ENCODE measurements at regions not wholly inside any gene's neighbourhood (a gene's known extent, or its start where the extent isn't known, plus 50 kb on each side); places are given as distances from the start of the nearest gene placed in this dataset.

GRCh38 chr16:8083560-8083959, 506.8 kb downstream of the TMEM114 start:
- Histone ChIP-seq H2BK5ac (ENCODE audit: low read depth, low read length, poor library complexity) (no peak overlapping the region), H3K4me1 (ENCODE audit: control insufficient read depth in 1 of 2, insufficient read depth in 2 of 2, low read length in 2 of 2) (no peaks in the 10 kb centered on the region), H2AK5ac (ENCODE audit: low read length) (no peak overlapping the region), H4K8ac (ENCODE audit: low read depth, low read length) (no peak overlapping the region), H3K9ac (ENCODE audit: low read length) (no peak overlapping the region), H4K12ac (ENCODE audit: low read depth, low read length) (no peak overlapping the region), H3K4me2 (ENCODE audit: low read length) (no peak overlapping the region), H3K4ac (ENCODE audit: low read depth, low read length) (no peak overlapping the region), H3K79me2 (ENCODE audit: control insufficient read depth, insufficient read depth, low read length, poor library complexity) (no peaks in the 10 kb centered on the region), H3K9me3 (ENCODE audit: insufficient read depth, low read depth, low read length) (no peaks in the 10 kb centered on the region), H3K14ac (ENCODE audit: low read length) (no peak overlapping the region), H3K4me3 (ENCODE audit: low read depth, low read length) (no peak overlapping the region), H3K18ac (ENCODE audit: low read length) (no peak overlapping the region), H3K27me3 (ENCODE audit: insufficient read depth, low read length) (no peaks in the 10 kb centered on the region), H3K36me3 (ENCODE audit: control insufficient read depth in 1 of 2, insufficient read depth in 2 of 2, low read length in 2 of 2) (no peaks in the 10 kb centered on the region), H2AFZ (ENCODE audit: insufficient read depth, low read length, poor library complexity) (no peak overlapping the region), H2BK120ac (ENCODE audit: insufficient read depth, low read length, poor library complexity) (no peak overlapping the region), H4K91ac (ENCODE audit: low read depth, low read length) (no peak overlapping the region), H3K27ac (ENCODE audit: low read depth, low read length) (no peak overlapping the region), H3K23ac (ENCODE audit: low read length) (no peak overlapping the region), H3K79me1 (ENCODE audit: low read length) (no peaks in the 10 kb centered on the region), H2BK12ac (ENCODE audit: low read length) (no peak overlapping the region)
- DNase-seq: no peak
- no CpG with 5 or more reads among the region's 4 CpGs for WGBS (ENCODE audit: extremely low coverage, insufficient coverage, insufficient read length)

- WGBS (ENCODE audit: extremely low coverage, insufficient coverage, insufficient read length): no CpG with 5 or more reads among the region's 3 CpGs
- Histone ChIP-seq H3K9ac (ENCODE audit: low read length) (no peak overlapping the region), H3K4ac (ENCODE audit: low read depth, low read length) (no peak overlapping the region)
These were observed 509.5 kb downstream of the TMEM114 start for GRCh38 chr16:8080817-8081216.

GRCh38 chr16:8075271-8075670, 515.0 kb downstream of the TMEM114 start:
- no peak overlapping the region for H2BK120ac ChIP-seq (ENCODE audit: insufficient read depth, low read length, poor library complexity)
- no peak overlapping the region for H3K4me3 ChIP-seq (ENCODE audit: low read depth, low read length)
- H3K4ac ChIP-seq (ENCODE audit: low read depth, low read length): no peak overlapping the region
- H2BK12ac ChIP-seq (ENCODE audit: low read length): no peak overlapping the region
- no peak overlapping the region for H3K27ac ChIP-seq (ENCODE audit: low read depth, low read length)
- H3K79me2 ChIP-seq (ENCODE audit: control insufficient read depth, insufficient read depth, low read length, poor library complexity): no peaks in the 10 kb centered on the region
- H2BK5ac ChIP-seq (ENCODE audit: low read depth, low read length, poor library complexity): no peak overlapping the region
- no peak overlapping the region for H4K91ac ChIP-seq (ENCODE audit: low read depth, low read length)
- H3K14ac ChIP-seq (ENCODE audit: low read length): no peak overlapping the region
- DNase-seq: no peak
- no peak overlapping the region for H3K4me2 ChIP-seq (ENCODE audit: low read length)
- no peak overlapping the region for H4K12ac ChIP-seq (ENCODE audit: low read depth, low read length)
- no peak overlapping the region for H3K9ac ChIP-seq (ENCODE audit: low read length)
- H4K8ac ChIP-seq (ENCODE audit: low read depth, low read length): no peak overlapping the region
- no peaks in the 10 kb centered on the region for H3K79me1 ChIP-seq (ENCODE audit: low read length)
- no peaks in the 10 kb centered on the region for H3K9me3 ChIP-seq (ENCODE audit: insufficient read depth, low read depth, low read length)
- no peak overlapping the region for H3K23ac ChIP-seq (ENCODE audit: low read length)
- H3K4me1 ChIP-seq (ENCODE audit: control insufficient read depth in 1 of 2, insufficient read depth in 2 of 2, low read length in 2 of 2): no peaks in the 10 kb centered on the region
- H3K27me3 ChIP-seq (ENCODE audit: insufficient read depth, low read length): no peaks in the 10 kb centered on the region
- no peaks in the 10 kb centered on the region for H3K36me3 ChIP-seq (ENCODE audit: control insufficient read depth in 1 of 2, insufficient read depth in 2 of 2, low read length in 2 of 2)
- no CpG with 5 or more reads among the region's 5 CpGs for WGBS (ENCODE audit: extremely low coverage, insufficient coverage, insufficient read length)
- no peak overlapping the region for H2AK5ac ChIP-seq (ENCODE audit: low read length)
- H2AFZ ChIP-seq (ENCODE audit: insufficient read depth, low read length, poor library complexity): no peak overlapping the region
- H3K18ac ChIP-seq (ENCODE audit: low read length): no peak overlapping the region

More at GRCh38 chr16:8080817-8081216, 509.5 kb downstream of the TMEM114 start:
- H3K4me2 ChIP-seq (ENCODE audit: low read length): no peak overlapping the region
- no peak overlapping the region for H2BK12ac ChIP-seq (ENCODE audit: low read length)
- H3K9me3 ChIP-seq (ENCODE audit: insufficient read depth, low read depth, low read length): no peaks in the 10 kb centered on the region
- H4K8ac ChIP-seq (ENCODE audit: low read depth, low read length): no peak overlapping the region
- no peak overlapping the region for H4K12ac ChIP-seq (ENCODE audit: low read depth, low read length)
- no peaks in the 10 kb centered on the region for H3K36me3 ChIP-seq (ENCODE audit: control insufficient read depth in 1 of 2, insufficient read depth in 2 of 2, low read length in 2 of 2)
- H2AK5ac ChIP-seq (ENCODE audit: low read length): no peak overlapping the region
- no peaks in the 10 kb centered on the region for H3K4me1 ChIP-seq (ENCODE audit: control insufficient read depth in 1 of 2, insufficient read depth in 2 of 2, low read length in 2 of 2)
- no peak overlapping the region for H2BK5ac ChIP-seq (ENCODE audit: low read depth, low read length, poor library complexity)
- H2BK120ac ChIP-seq (ENCODE audit: insufficient read depth, low read length, poor library complexity): no peak overlapping the region
- no peaks in the 10 kb centered on the region for H3K27me3 ChIP-seq (ENCODE audit: insufficient read depth, low read length)
- H3K23ac ChIP-seq (ENCODE audit: low read length): no peak overlapping the region
- H3K79me1 ChIP-seq (ENCODE audit: low read length): no peaks in the 10 kb centered on the region
- no peak for DNase-seq
- no peak overlapping the region for H2AFZ ChIP-seq (ENCODE audit: insufficient read depth, low read length, poor library complexity)
- no peak overlapping the region for H3K4me3 ChIP-seq (ENCODE audit: low read depth, low read length)
- no peaks in the 10 kb centered on the region for H3K79me2 ChIP-seq (ENCODE audit: control insufficient read depth, insufficient read depth, low read length, poor library complexity)
- H3K27ac ChIP-seq (ENCODE audit: low read depth, low read length): no peak overlapping the region
- H3K18ac ChIP-seq (ENCODE audit: low read length): no peak overlapping the region
- no peak overlapping the region for H3K14ac ChIP-seq (ENCODE audit: low read length)
- H4K91ac ChIP-seq (ENCODE audit: low read depth, low read length): no peak overlapping the region

GRCh38 chr16:8070506-8070905, 519.8 kb downstream of the TMEM114 start:
- Histone ChIP-seq H3K4me2 (ENCODE audit: low read length) (no peak overlapping the region), H2BK120ac (ENCODE audit: insufficient read depth, low read length, poor library complexity) (no peak overlapping the region), H2BK12ac (ENCODE audit: low read length) (no peak overlapping the region), H3K9me3 (ENCODE audit: insufficient read depth, low read depth, low read length) (peaks cover under 1% of the 10 kb centered on the region), H3K27me3 (ENCODE audit: insufficient read depth, low read length) (no peaks in the 10 kb centered on the region), H3K18ac (ENCODE audit: low read length) (no peak overlapping the region), H3K9ac (ENCODE audit: low read length) (no peak overlapping the region), H3K4me1 (ENCODE audit: control insufficient read depth in 1 of 2, insufficient read depth in 2 of 2, low read length in 2 of 2) (no peaks in the 10 kb centered on the region), H2AK5ac (ENCODE audit: low read length) (no peak overlapping the region), H3K4me3 (ENCODE audit: low read depth, low read length) (no peak overlapping the region), H3K27ac (ENCODE audit: low read depth, low read length) (no peak overlapping the region), H3K79me1 (ENCODE audit: low read length) (no peaks in the 10 kb centered on the region), H3K23ac (ENCODE audit: low read length) (no peak overlapping the region), H2AFZ (ENCODE audit: insufficient read depth, low read length, poor library complexity) (no peak overlapping the region), H3K14ac (ENCODE audit: low read length) (no peak overlapping the region), H3K4ac (ENCODE audit: low read depth, low read length) (no peak overlapping the region), H4K12ac (ENCODE audit: low read depth, low read length) (no peak overlapping the region), H3K79me2 (ENCODE audit: control insufficient read depth, insufficient read depth, low read length, poor library complexity) (no peaks in the 10 kb centered on the region), H4K91ac (ENCODE audit: low read depth, low read length) (no peak overlapping the region), H4K8ac (ENCODE audit: low read depth, low read length) (no peak overlapping the region), H2BK5ac (ENCODE audit: low read depth, low read length, poor library complexity) (no peak overlapping the region), H3K36me3 (ENCODE audit: control insufficient read depth in 1 of 2, insufficient read depth in 2 of 2, low read length in 2 of 2) (no peaks in the 10 kb centered on the region)
- no CpG with 5 or more reads among the region's 2 CpGs for WGBS (ENCODE audit: extremely low coverage, insufficient coverage, insufficient read length)
- DNase-seq: no peak

Data from trophoblast cell (in vitro differentiated cells and primary cell).